MG63 (cell line): ENCODE measurements at regions not wholly inside any gene's neighbourhood (a gene's known extent, or its start where the extent isn't known, plus 50 kb on each side); places are given as distances from the start of the nearest gene placed in this dataset.

ENCODE experiments used
- DNase-seq: peaks from one replicate; pipeline ENCODE4 v3.0.0-alpha.2; 2020
- H3K27me3 ChIP-seq: fragments of 250-450 bp; sonication (Bioruptor Pico); 2 replicates; pipeline ENCODE4 v1.5.1; 2020; ENCODE audit warnings: mild to moderate bottlenecking, moderate library complexity
- H3K36me3 ChIP-seq: fragments of 250-450 bp; sonication (Bioruptor Pico); 2 replicates; pipeline ENCODE4 v1.5.1; 2020; ENCODE audit warnings: mild to moderate bottlenecking, moderate library complexity
- H3K4me3 ChIP-seq: fragments of 250-450 bp; sonication (Bioruptor Pico); 2 replicates; pipeline ENCODE4 v1.5.1; 2020; ENCODE audit warnings: mild to moderate bottlenecking, moderate library complexity
- H3K9me3 ChIP-seq: fragments of 250-450 bp; sonication (Bioruptor Pico); 2 replicates; pipeline ENCODE4 v1.5.1; 2020; ENCODE audit warnings: mild to moderate bottlenecking, moderate library complexity

DNA sequence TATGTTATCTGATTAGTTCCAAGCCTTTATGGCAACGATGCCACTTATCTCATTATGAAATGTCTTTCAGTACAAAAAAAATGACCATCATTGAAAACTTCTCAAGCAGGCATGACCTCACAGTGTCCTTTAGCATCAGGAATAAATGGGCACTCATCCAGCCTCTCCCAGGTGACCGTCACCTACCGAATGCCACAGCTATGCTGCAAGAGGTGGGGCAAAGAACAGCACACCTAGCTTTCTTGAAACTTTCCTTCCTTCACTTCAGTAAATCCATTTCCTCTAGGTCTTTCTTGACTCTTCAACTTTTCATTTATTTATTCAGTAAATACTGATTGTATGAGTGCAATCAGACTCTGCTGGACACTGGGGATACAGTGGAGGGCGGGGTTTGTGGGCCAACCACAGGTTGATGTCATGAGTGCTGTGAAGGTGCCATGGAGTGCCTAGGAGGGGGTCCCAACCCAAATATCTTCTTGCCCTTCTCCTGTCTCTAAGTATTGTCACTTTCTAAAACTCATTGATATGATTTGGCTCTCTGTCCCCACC, 54.3 kb upstream of the HK2 start:
- Histone ChIP-seq H3K4me3 (no peak overlapping the region), H3K27me3 (no peaks in the 10 kb centered on the region), H3K36me3 (no peaks in the 10 kb centered on the region), H3K9me3 (no peaks in the 10 kb centered on the region)
- DNase-seq = no peak
